ENCODE measurements at regions not wholly inside any gene's neighbourhood (a gene's known extent, or its start where the extent isn't known, plus 50 kb on each side); places are given as distances from the start of the nearest gene placed in this dataset.

- no peak for TF ChIP-seq CTCF (IDR thresholded peaks at IDR 0.05)
Measured at GRCh38 chr18:26700201-26700600, 151.8 kb upstream of the KCTD1 start.

DNA sequence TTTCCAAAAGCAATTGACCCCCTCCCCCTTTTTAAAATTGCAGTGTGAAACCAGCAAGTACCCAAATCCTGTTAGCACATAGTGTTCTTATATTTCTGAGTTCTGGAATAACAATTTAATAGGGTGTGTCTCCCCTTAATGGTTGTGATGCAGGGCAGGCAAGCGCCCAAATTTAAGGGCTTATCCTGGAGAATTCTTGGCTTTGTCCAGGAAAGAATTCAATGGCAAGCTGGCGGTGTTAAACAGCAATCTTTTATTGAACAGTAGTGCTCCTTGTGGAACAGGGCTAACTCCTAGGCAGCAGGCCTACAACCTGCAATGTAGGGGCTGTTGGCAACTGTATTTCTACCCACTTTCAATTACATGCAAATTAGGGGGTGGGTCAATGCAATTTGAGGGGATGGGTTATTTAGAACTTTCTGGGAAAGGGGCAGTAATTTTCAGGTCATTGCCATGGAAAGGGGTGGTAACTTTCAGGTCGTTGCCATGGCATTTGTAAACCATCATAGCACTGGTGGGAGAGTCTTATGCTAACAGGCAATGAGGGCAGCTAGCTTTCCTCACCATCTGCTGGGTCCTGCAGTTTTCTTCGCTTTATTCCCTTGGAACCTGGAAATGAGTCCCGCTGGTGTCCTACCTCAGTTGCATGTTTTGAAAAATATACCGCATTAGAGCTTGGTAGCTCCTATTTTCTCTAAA, 149.0 kb upstream of the KCTD1 start:
- TF ChIP-seq CTCF (IDR thresholded peaks at IDR 0.05) = no peak

DNA sequence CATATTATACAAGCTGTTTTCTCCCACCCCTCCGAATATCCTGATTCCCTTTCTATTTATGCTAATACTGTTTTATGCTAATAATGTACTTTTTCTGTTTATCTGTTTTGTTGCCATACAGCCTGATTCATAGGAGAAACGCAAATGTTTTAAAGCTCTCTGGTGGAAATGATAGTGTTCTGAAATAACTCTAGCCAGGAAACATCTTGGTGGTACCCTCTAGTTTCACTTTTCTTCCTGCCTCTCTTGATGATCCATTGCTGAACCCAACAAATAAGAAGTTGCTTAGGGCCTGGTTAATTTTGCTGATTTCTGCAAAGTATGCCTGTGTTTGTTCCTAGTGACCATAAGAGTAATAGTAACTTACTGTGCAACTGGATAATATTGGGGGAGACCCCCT, 148.4 kb upstream of the KCTD1 start:
- TF ChIP-seq CTCF (IDR thresholded peaks at IDR 0.05) = no peak

- no peak for TF ChIP-seq CTCF (IDR thresholded peaks at IDR 0.05)
Measured at GRCh38 chr18:26696308-26696707, 148.0 kb upstream of the KCTD1 start.

DNA sequence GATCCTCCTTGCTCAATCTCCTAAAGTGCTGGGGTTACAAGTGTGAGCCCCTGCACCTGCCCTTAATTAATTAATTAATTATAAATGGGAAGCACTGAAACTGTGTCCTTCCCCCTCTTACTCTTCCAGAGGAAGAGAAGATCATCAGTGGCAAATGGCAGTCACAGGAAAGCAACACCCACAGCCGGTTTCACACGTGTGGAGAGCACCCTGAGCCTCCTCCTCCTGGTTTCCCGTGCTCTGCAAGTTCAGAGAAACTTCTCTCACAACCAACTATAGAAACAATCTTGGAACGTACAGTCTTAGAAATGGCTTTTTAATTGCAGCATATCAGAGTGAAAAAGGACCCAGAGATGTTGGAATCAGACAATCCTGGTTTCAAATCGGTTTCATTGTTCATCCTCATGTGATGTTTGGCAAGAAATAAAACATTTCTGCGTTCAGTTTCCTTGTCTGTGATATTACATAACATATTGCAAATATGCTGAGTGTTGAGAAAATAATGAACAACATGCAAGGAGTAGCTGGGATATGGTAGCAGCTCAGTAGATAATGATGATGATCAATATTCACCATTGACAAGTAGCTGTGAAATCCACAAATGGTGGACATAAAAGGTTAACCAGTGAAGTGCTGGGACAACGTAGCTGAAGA, 141.0 kb upstream of the KCTD1 start:
- no peak for TF ChIP-seq CTCF (IDR thresholded peaks at IDR 0.05)

DNA sequence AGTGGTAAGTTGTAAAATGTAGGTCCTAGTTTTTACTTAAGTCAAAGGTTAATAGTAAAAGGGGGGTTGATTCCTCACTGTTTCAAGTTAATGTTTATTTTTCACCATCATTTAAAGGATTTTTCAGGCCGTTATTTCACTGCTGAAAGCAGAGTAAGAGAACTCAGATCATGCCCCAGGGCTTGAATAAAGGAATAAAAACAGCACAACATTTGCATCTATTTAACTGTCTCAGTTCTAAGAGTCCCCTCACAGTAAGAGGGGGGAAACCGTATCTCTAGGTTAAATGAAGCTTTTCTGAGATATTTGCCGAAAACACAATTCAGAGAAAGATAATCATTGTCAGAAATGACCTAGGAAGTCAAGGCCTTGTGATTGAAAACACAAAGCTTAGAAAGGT, 138.2 kb upstream of the KCTD1 start:
- TF ChIP-seq CTCF (IDR thresholded peaks at IDR 0.05) = no peak

DNA sequence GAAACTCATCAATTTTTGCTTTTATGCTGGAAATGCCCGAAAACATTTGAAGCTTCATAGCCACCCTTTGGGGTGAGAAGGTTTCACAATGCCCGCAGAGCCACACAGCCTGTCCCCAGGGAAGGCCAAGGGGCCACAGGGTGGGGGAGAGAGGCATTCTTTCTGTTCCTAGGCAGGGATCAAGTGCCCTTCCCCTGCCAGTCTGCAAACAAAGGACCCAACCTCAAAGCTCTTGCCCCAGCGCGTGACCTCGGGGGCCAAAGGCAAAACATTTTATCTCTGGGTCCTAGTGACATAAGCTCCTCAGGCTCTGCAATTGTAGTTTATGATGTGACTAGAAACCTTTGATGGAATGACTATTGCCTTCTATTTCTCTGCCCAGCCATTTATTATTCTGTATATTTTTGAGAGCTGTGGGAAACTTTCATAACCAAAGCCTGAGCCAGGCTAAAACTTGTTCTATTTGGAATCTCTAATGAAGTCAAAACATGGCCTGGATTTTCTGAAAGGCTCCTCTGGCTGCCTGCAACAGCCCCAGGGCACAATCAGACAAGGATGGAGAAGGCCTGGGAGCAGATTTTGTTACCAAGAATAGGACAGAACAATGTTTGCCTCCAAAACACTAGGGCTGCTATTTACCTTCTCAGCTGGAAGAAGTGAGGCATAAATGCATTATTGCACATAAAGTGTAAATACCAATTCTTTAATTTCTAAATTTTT, 137.2 kb upstream of the KCTD1 start:
- TF ChIP-seq CTCF (IDR thresholded peaks at IDR 0.05) = no peak
